ENCODE measurements at regions not wholly inside any gene's neighbourhood (a gene's known extent, or its start where the extent isn't known, plus 50 kb on each side); places are given as distances from the start of the nearest gene placed in this dataset.

- Histone ChIP-seq H3K27ac (ENCODE audit: insufficient read depth, low read length) (no peak overlapping the region), H4K91ac (ENCODE audit: insufficient read depth, low read depth, low read length) (no peak overlapping the region), H2AK9ac (replicated peaks; ENCODE audit: low read depth, low read length, poor library complexity) (no peak overlapping the region), H4K8ac (ENCODE audit: low read depth in 2 of 2, low read length in 2 of 2) (no peak overlapping the region), H3K9ac (ENCODE audit: low read depth, low read length) (no peak overlapping the region), H2AFZ (replicated peaks; ENCODE audit: low read length, poor library complexity) (no peak overlapping the region), H3K9me1 (ENCODE audit: insufficient read depth, low read length) (no peaks in the 10 kb centered on the region; the same call in 1 of the 2 replicates), H2AK5ac (ENCODE audit: low read depth, low read length) (no peak overlapping the region), H3K36me3 (ENCODE audit: control insufficient read depth, insufficient read depth, low read length) (no peaks in the 10 kb centered on the region), H3K23ac (ENCODE audit: low read depth, low read length) (no peak overlapping the region), H4K20me1 (ENCODE audit: insufficient read depth, low read length) (no peaks in the 10 kb centered on the region), H2BK15ac (ENCODE audit: low read depth, low read length) (no peak overlapping the region), H3K4me1 (ENCODE audit: control insufficient read depth, insufficient read depth, low read length) (peaks cover 3% of the 10 kb centered on the region; the same call in 1 of the 2 replicates), H2BK120ac (ENCODE audit: low read depth, low read length) (no peak overlapping the region), H2BK20ac (ENCODE audit: low read depth, low read length) (no peak overlapping the region), H3K4me3 (ENCODE audit: insufficient read depth, low read depth, low read length) (no peak overlapping the region), H3K18ac (ENCODE audit: low read depth, low read length) (no peak overlapping the region), H3K56ac (ENCODE audit: extremely low read depth, insufficient read depth, low read length) (no peak overlapping the region), H3K4ac (ENCODE audit: low read depth, low read length) (no peak overlapping the region), H4K5ac (ENCODE audit: low read depth, low read length) (no peak overlapping the region), H3K27me3 (ENCODE audit: control insufficient read depth, insufficient read depth, low read length) (no peaks in the 10 kb centered on the region), H3K79me1 (ENCODE audit: low read depth in 1 of 2, low read length in 2 of 2) (no peaks in the 10 kb centered on the region), H2BK5ac (ENCODE audit: low read depth, low read length, poor library complexity, severe bottlenecking) (no peak overlapping the region), H3K9me3 (ENCODE audit: control insufficient read depth, insufficient read depth, low read length) (no peaks in the 10 kb centered on the region), H3K14ac (replicated peaks; ENCODE audit: low read depth, low read length) (no peak overlapping the region), H3K4me2 (ENCODE audit: low read depth, low read length) (no peak overlapping the region)
- POLR2A ChIA-PET (ENCODE audit: unreplicated experiment): no interaction called here
- CTCF ChIA-PET: no interaction called here
- dilution Hi-C loops (cut with HindIII; ENCODE audit: low sequenced_read_pairs, unreplicated experiment): no loop called here
- WGBS, 2 experiments (ENCODE audit: extremely low coverage in 2 of 2, insufficient read length in 1 of 2): no CpG with 5 or more reads among the region's 5 CpGs
- no TSS peak for BruUV-seq (replicated peaks)
- TF ChIP-seq RCOR1 (IDR thresholded peaks at IDR 0.05; ENCODE audit: insufficient replicate concordance, low read length): no peak
- TF ChIP-seq CTCF (conservative IDR thresholded peaks at IDR 0.05; ENCODE audit: low read depth, low read length): no peak
- no peak for TF ChIP-seq CEBPB (IDR thresholded peaks at IDR 0.05; ENCODE audit: low read depth, low read length)
- no peak for TF ChIP-seq POLR2A (IDR thresholded peaks at IDR 0.05; ENCODE audit: low read depth, low read length)
- TF ChIP-seq FOS (IDR thresholded peaks at IDR 0.05; ENCODE audit: low read depth, low read length): no peak
- no peak for TF ChIP-seq ELK1 (IDR thresholded peaks at IDR 0.05; ENCODE audit: borderline replicate concordance, low read depth, low read length)
- TF ChIP-seq MAFK (IDR thresholded peaks at IDR 0.05; ENCODE audit: low read depth, low read length): no peak
- ATAC-seq (ENCODE audit: low read depth): no peak
- intact Hi-C loops (cut with micrococcal nuclease): no loop called here
- DNase-seq: no peak
- in situ Hi-C loops (cut with MboI; ENCODE audit: low sequenced_read_pairs): no loop called here
Measured at GRCh38 chr14:65346474-65346873, 66.1 kb upstream of the FUT8 start.

Measured in IMR-90 (cell line).